ENCODE measurements at regions not wholly inside any gene's neighbourhood (a gene's known extent, or its start where the extent isn't known, plus 50 kb on each side); places are given as distances from the start of the nearest gene placed in this dataset.

GRCh38 chrX:95330292-95330691 is 1354.3 kb upstream of the DIAPH2 start:
- peaks cover 3% of the 10 kb centered on the region for H3K27me3 Mint-ChIP-seq (ENCODE audit: low read depth)
- H3K27ac Mint-ChIP-seq, result no peak overlapping the region
- no peak overlapping the region for H3K4me3 Mint-ChIP-seq
- no peak for TF ChIP-seq CTCF (IDR thresholded peaks at IDR 0.05; ENCODE audit: unreplicated experiment in 3 of 3)
- H3K9me3 Mint-ChIP-seq, result peaks cover 7% of the 10 kb centered on the region
- H3K36me3 Mint-ChIP-seq (ENCODE audit: low read depth), result no peaks in the 10 kb centered on the region
- H3K4me1 Mint-ChIP-seq, result peaks cover 6% of the 10 kb centered on the region

GRCh38 chrX:95332530-95332929 is 1352.1 kb upstream of the DIAPH2 start:
- Mint-ChIP-seq H3K4me3 (peak overlapping the region; percentile 19 to 67 (median 52)), H3K4me1 (peaks cover 6% of the 10 kb centered on the region), H3K36me3 (ENCODE audit: low read depth) (no peaks in the 10 kb centered on the region), H3K27me3 (ENCODE audit: low read depth) (peaks cover 3% of the 10 kb centered on the region), H3K27ac (peak overlapping the region in 2 of 3 experiments; percentile 2 to 46), H3K9me3 (peaks cover 7% of the 10 kb centered on the region)
- no peak for TF ChIP-seq CTCF (IDR thresholded peaks at IDR 0.05; ENCODE audit: unreplicated experiment in 3 of 3)

- Mint-ChIP-seq H3K4me1 (peaks cover 7% of the 10 kb centered on the region), H3K4me3 (no peak overlapping the region), H3K27me3 (ENCODE audit: low read depth) (no peaks in the 10 kb centered on the region), H3K36me3 (ENCODE audit: low read depth) (no peaks in the 10 kb centered on the region), H3K27ac (no peak overlapping the region), H3K9me3 (no peaks in the 10 kb centered on the region)
- peak; percentile 49 to 66 (median 54) for TF ChIP-seq CTCF (IDR thresholded peaks at IDR 0.05; ENCODE audit: unreplicated experiment in 3 of 3)
Observed at GRCh38 chrX:95346856-95347255, 1337.8 kb upstream of the DIAPH2 start.

- TF ChIP-seq CTCF (IDR thresholded peaks at IDR 0.05; ENCODE audit: unreplicated experiment in 3 of 3), result no peak
- Mint-ChIP-seq H3K4me1 (peaks cover 7% of the 10 kb centered on the region), H3K9me3 (peaks cover 3% of the 10 kb centered on the region), H3K27ac (peak overlapping the region in 1 of 3 experiments; percentile 16), H3K4me3 (no peak overlapping the region), H3K27me3 (ENCODE audit: low read depth) (no peaks in the 10 kb centered on the region), H3K36me3 (ENCODE audit: low read depth) (no peaks in the 10 kb centered on the region)
Observed at GRCh38 chrX:95350774-95351488, 1333.7 kb upstream of the DIAPH2 start.

- Mint-ChIP-seq H3K4me1 (no peaks in the 10 kb centered on the region), H3K27me3 (ENCODE audit: low read depth) (no peaks in the 10 kb centered on the region), H3K4me3 (no peak overlapping the region), H3K27ac (no peak overlapping the region), H3K36me3 (ENCODE audit: low read depth) (no peaks in the 10 kb centered on the region), H3K9me3 (peaks cover 4% of the 10 kb centered on the region)
- no peak for TF ChIP-seq CTCF (IDR thresholded peaks at IDR 0.05; ENCODE audit: unreplicated experiment in 3 of 3)
Observed at GRCh38 chrX:95367286-95367685, 1317.4 kb upstream of the DIAPH2 start.

GRCh38 chrX:95382799-95383198 is 1301.8 kb upstream of the DIAPH2 start:
- Mint-ChIP-seq H3K36me3 (ENCODE audit: low read depth) (no peaks in the 10 kb centered on the region), H3K4me3 (no peak overlapping the region), H3K27me3 (ENCODE audit: low read depth) (no peaks in the 10 kb centered on the region), H3K9me3 (no peaks in the 10 kb centered on the region), H3K27ac (no peak overlapping the region), H3K4me1 (peaks cover 5% of the 10 kb centered on the region)
- no peak for TF ChIP-seq CTCF (IDR thresholded peaks at IDR 0.05; ENCODE audit: unreplicated experiment in 3 of 3)

Data from nephron (organoid).